ENCODE measurements at regions not wholly inside any gene's neighbourhood (a gene's known extent, or its start where the extent isn't known, plus 50 kb on each side); places are given as distances from the start of the nearest gene placed in this dataset.

DNA sequence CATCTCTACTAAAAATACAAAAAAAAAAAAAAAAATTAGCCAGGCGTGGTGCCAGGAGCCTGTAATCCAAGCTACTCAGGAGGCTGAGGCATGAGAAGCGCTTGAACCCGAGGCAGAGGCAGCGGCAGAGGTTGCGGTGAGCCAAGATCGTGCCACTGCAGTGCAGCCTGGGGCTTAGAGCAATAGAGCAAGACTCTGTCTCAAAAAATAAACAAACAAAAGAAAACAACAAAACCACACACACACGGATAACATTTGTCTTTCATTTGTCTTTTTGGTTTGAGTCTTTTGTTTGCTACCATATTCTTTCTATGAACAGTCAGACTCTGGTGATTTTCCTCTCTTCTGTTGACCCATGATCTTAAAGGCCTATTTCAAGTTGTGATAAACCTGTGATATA lies 1168.3 kb upstream of the WWC1 start:
- TF ChIP-seq, protein P1, sequence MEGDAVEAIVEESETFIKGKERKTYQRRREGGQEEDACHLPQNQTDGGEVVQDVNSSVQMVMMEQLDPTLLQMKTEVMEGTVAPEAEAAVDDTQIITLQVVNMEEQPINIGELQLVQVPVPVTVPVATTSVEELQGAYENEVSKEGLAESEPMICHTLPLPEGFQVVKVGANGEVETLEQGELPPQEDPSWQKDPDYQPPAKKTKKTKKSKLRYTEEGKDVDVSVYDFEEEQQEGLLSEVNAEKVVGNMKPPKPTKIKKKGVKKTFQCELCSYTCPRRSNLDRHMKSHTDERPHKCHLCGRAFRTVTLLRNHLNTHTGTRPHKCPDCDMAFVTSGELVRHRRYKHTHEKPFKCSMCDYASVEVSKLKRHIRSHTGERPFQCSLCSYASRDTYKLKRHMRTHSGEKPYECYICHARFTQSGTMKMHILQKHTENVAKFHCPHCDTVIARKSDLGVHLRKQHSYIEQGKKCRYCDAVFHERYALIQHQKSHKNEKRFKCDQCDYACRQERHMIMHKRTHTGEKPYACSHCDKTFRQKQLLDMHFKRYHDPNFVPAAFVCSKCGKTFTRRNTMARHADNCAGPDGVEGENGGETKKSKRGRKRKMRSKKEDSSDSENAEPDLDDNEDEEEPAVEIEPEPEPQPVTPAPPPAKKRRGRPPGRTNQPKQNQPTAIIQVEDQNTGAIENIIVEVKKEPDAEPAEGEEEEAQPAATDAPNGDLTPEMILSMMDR (IDR thresholded peaks at IDR 0.05 in 4 of 5, conservative IDR thresholded peaks at IDR 0.05 in 1 of 5) = no peak
- no peak for TF ChIP-seq POLR2A (IDR thresholded peaks at IDR 0.05)

All from gastrocnemius medialis (tissue), 4 donors.